GM19438 (cell line): ENCODE measurements at regions not wholly inside any gene's neighbourhood (a gene's known extent, or its start where the extent isn't known, plus 50 kb on each side); places are given as distances from the start of the nearest gene placed in this dataset.

ENCODE experiments used
- ATAC-seq: cut with Tn5 transposase; IDR thresholded peaks from one replicate; pipeline ENCODE4 v1.9.1; 2021; ENCODE audit warnings: low read depth; ENCODE audit not compliant: unreplicated experiment

DNA sequence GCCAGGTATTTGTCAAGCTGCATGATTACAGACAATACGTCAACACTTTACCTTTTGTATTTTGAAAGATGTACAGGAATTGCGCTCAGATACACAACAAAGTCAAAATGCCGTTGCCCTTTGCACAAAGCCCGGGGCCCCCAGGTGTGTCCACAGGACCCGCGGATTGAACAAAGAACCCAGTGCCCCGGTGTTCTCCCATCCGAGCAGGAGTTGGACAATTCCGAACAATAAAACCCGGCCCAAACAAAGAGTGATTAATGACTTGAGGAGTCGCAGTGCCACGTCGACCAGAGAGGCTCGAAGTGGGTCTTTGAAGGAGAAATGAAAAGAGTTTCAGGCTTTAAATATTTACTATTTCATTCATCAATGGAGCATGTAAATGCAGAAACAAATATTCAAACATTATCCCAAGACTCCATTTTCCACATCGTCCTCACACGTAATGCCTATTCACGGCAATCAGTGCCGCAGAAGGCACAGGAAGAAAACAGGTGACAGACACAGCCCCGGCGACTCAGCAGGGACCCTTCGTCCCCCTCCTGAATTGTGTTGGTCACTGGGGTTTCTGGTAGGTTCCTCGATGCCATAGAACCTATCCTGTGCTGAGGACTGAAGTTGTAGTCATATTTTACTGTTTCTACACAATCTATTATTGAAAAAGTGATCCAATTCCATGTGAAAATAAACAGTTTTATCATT is 70.9 kb upstream of the MGMT start:
- no peak for ATAC-seq

- ATAC-seq, result no peak
Measured at GRCh38 chr10:129397198-129397974, 69.7 kb upstream of the MGMT start.

DNA sequence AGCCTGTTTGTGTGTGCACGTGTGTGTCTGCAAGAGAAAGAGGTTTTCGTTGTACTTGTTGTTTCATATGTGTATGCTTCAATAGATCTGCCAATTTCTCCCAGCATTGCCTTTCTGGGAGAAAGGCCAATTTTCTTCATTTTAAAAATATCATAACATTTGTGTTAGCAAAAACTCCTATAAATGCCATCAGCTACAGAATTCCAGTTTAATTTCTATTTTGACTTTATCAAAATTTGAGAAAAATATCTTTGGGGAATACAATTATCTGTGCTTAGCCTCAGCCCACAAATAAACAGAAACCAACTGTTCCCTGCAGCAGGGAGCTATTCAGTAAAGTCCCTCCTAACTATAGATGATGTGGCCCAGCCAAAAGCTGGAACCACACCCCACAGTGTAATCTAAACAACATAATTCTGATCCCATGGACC is 68.3 kb upstream of the MGMT start:
- no peak for ATAC-seq

- ATAC-seq, result no peak
Measured at GRCh38 chr10:129400426-129400825, 66.6 kb upstream of the MGMT start.

- ATAC-seq, result no peak
Measured at GRCh38 chr10:129402459-129402858, 64.6 kb upstream of the MGMT start.

DNA sequence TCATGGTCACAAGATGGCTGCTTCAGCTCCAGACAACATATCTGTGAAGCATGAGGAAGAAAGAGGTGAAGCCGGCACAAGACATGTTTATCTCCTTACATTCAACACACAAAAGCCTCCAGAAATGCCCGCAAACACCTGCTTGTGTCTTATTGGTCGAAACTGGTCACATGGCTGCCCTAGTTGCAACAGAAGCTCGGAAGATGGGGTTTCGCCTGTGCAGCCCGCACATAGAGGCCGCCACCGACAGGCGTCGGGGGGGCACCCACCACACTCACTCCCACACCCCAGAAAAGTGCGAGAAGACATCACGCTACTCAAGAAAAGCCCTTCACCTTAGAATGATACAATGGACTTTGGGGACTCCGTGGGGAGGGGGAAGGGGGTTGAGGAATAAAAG is 63.0 kb upstream of the MGMT start:
- ATAC-seq, result no peak

- no peak for ATAC-seq
Measured at GRCh38 chr10:129405389-129405788, 61.7 kb upstream of the MGMT start.

DNA sequence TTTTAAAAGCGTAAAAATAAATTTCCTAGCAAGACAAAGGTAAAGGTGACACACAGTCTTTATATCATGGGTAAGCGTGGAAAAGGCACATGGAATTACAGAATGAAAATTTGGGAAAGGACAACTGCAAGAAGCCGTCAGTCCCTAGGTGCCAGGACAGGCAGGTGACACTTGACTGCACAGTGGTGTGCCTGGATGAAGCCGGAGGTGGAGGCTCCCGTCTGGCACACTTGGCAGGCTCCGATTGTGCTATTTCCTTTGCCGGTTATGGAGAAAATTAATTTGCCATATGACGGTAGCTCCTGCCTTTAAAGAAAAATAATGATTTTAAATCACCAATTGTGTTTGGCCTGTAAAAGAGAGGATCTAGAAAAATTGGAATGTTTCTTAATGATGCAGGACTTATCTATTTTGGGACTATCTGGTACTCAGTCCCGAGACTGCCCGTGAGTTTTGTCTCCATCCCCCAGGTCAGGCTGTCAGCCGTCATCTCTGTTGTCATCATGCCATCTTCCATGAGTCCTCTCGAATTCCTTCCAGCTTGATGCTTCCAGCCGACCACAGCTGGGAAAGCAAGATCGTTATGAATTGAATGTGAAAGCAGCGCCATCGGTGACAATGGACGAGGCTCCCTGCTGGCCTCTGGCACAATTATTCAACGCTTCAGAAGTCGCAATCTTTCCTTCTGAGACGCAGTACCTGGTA is 56.2 kb upstream of the MGMT start:
- ATAC-seq, result no peak

DNA sequence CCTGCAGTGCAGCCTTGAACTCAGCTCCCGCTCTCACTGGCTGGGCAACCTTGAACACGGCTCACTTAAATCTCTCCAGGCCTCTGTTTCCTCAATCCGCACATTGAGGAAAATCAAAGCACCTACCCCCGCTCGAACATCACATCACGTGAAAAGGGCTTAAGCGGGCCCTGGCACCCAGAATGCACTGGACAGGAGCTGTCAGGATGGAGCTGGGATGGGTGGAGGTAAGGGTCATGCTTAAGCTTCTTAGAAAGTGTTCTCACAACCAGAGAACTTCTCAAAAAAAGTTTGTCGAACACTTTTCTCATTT is 55.7 kb upstream of the MGMT start:
- ATAC-seq, result no peak

DNA sequence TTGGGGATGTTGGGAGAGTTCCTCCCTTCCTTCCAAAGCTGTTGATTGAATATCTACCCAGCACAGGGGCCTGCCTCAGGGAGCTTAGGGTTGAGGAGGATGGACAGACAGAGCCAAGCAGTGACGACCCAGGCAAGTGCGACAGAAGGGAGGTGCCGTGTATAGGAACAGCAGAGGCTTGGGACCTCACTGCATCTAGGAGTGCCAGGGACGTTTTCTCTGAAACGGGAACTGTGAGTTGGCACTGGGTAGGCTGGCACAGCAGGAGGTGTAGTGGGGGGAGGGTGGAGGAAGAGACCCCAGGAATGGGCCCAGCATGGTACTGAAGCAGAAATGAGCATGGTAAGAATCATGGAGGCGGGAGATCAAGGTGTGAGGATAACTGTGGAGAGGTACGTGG is 55.3 kb upstream of the MGMT start:
- ATAC-seq, result no peak

DNA sequence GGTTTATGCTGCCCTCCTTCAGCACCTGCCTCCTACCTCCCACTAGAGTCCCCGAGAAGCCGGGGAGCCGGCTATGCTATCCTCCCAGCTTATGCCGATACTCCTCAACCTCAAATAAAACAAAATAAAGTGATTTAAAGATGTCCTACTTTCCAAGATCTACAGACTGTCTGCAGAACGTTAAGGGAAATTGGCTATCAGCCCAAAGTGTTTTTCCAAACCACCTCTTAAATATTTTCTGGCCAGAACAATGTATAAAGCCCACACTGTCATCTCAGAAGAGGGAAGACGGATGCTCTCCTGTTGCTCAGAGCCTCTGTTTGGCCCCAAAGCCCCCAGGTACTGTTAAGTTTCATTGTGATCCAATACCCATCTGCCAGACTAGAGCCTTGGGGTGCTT is 54.0 kb upstream of the MGMT start:
- ATAC-seq, result no peak

- ATAC-seq, result no peak
Measured at GRCh38 chr10:129415215-129416140, 51.6 kb upstream of the MGMT start.

- no peak for ATAC-seq
Measured at GRCh38 chr10:129416155-129416554, 50.9 kb upstream of the MGMT start.

DNA sequence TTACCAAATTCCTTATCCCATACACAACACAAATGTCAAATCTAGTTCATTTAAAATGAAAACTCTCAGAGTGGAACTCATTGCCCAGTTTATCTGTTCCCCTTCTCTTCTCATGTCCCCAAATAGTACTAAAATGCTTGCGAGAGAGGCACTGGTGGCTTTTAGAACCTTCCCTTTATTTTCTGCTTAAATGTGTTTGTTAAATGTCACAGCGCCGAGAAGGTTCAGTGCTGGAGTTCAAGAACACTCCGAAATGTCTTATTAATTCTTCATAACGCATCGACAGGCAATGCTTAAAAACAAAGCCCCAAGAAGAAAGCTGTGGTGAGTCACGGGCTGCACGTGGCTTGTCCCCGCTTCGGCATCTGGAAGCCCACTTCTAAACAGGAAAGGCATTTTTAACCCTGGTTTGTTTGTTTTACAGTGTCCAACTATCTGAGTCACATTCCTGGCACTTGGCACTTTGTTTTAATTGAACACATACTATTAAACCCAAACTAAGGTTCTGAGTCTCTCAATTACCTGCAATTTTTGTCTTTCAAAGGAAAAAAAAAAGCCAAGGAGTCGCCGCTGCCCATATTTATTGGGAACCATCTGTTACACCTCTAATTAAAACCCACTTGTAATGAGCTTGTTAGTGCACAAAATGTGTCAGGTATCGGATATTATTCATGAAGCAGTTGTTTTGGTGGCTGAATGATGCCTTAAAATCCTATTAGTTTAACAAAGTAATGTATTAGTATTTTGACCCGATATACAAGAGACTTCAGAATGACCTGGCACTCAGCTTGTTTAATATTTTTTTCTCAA is 49.9 kb upstream of the MGMT start:
- no peak for ATAC-seq
